Prostate gland (tissue), 2 donors: ENCODE measurements at regions not wholly inside any gene's neighbourhood (a gene's known extent, or its start where the extent isn't known, plus 50 kb on each side); places are given as distances from the start of the nearest gene placed in this dataset.
"Not testable (repeated sequence)": the region's sequence is repeated elsewhere in the genome, so short reads cannot be mapped to it uniquely, and the experiment has no call there.

Source experiments
- DNase-seq: peaks from one replicate; pipeline ENCODE4 v3.0.0-alpha.2; 2019; ENCODE audit warnings: low spot score
- H3K27ac ChIP-seq, 2 donors: fragments of 200-600 bp; sonication (generic); 2 replicates each; pipeline ENCODE4 v1.5.1; 2017 to 2019
- H3K27me3 ChIP-seq: fragments of 200-600 bp; sonication (generic); replicated peaks from 2 replicates; pipeline ENCODE4 v1.5.1; 2019; ENCODE audit not compliant: insufficient read depth
- H3K36me3 ChIP-seq, 2 donors: fragments of 200-600 bp; sonication (generic); 1 replicate in 1 of 2; 2 replicates in 1 of 2; pipeline versions ENCODE4 v1.5.1 to v1.8.1; 2017 to 2019
- H3K4me1 ChIP-seq: fragments of 200-600 bp; sonication (generic); replicated peaks from 2 replicates; pipeline ENCODE4 v1.5.1; 2019
- H3K4me3 ChIP-seq, 2 donors: fragments of 200-600 bp; sonication (generic); 2 replicates each; pipeline ENCODE4 v1.5.1; 2017 to 2019
- H3K9me3 ChIP-seq: fragments of 200-600 bp; sonication (generic); 2 replicates; pipeline ENCODE4 v1.5.1; 2017
- POLR2A ChIP-seq: fragments of 450-650 bp; IDR thresholded peaks from one replicate; pipeline ENCODE4 v1.6.1; 2016; ENCODE audit warnings: antibody characterized with exemption, mild to moderate bottlenecking
- POLR2AphosphoS5 ChIP-seq: sonication (generic); formaldehyde crosslinking; IDR thresholded peaks from one replicate; pipeline ENCODE4 v1.6.1; 2017; ENCODE audit warnings: antibody characterized with exemption
- WGBS: methylation state at CpG from one replicate; pipeline ENCODE4 v1.1.5; 2018; 5-methylcytosine and 5-hydroxymethylcytosine counted together
- intact Hi-C: fragments of 100-400 bp; cut with DNase I; formaldehyde crosslinking; loops from one replicate; pipeline ENCODE4 v1.14.2; 2022
- TF ChIP-seq, protein P1 (sequence below), 4 experiments: fragments of 200-600 bp in 2 of 4; fragments of 450-650 bp in 2 of 4; sonication (generic) in 2 of 4; IDR thresholded peaks; 1 replicate in 3 of 4; 2 replicates in 1 of 4; pipeline ENCODE4 v1.5.1; 2016 to 2019; ENCODE audit warnings: antibody characterized with exemption in 4 of 4, mild to moderate bottlenecking in 2 of 4, moderate library complexity in 2 of 4

DNA sequence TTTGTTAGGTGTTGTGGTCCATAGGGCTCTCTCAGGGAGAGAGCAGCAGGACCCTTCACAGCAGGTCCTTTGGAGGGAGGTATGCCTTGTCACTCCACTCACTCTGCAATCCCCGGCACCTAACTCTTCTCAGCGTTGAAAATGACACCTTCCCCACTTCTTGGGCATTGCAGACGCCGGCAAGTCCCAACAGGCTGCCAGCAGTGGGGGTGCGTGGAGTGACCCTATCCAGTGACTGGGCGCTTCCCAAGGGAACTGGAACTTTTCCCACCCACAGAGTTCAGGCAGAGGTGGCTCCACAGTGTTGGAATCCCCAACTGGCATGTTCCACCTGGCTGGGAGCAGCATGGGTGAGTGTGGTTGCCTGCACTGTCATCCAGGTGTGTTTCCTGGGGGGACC lies 705.1 kb upstream of the FRG1 start:
- Histone ChIP-seq H3K36me3 (no peaks in the 10 kb centered on the region), H3K4me3 (no peak overlapping the region), H3K27ac (no peak overlapping the region), H3K9me3 (no peaks in the 10 kb centered on the region), H3K27me3 (no peaks in the 10 kb centered on the region), H3K4me1 (no peaks in the 10 kb centered on the region)
- DNase-seq = no peak
- TF ChIP-seq, protein P1, sequence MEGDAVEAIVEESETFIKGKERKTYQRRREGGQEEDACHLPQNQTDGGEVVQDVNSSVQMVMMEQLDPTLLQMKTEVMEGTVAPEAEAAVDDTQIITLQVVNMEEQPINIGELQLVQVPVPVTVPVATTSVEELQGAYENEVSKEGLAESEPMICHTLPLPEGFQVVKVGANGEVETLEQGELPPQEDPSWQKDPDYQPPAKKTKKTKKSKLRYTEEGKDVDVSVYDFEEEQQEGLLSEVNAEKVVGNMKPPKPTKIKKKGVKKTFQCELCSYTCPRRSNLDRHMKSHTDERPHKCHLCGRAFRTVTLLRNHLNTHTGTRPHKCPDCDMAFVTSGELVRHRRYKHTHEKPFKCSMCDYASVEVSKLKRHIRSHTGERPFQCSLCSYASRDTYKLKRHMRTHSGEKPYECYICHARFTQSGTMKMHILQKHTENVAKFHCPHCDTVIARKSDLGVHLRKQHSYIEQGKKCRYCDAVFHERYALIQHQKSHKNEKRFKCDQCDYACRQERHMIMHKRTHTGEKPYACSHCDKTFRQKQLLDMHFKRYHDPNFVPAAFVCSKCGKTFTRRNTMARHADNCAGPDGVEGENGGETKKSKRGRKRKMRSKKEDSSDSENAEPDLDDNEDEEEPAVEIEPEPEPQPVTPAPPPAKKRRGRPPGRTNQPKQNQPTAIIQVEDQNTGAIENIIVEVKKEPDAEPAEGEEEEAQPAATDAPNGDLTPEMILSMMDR (IDR thresholded peaks at IDR 0.05) = no peak
- TF ChIP-seq POLR2AphosphoS5 (no peak), POLR2A (no peak)
- 72% methylated on average over 6 of the region's 6 CpGs for WGBS
- intact Hi-C loops = no loop called here

DNA sequence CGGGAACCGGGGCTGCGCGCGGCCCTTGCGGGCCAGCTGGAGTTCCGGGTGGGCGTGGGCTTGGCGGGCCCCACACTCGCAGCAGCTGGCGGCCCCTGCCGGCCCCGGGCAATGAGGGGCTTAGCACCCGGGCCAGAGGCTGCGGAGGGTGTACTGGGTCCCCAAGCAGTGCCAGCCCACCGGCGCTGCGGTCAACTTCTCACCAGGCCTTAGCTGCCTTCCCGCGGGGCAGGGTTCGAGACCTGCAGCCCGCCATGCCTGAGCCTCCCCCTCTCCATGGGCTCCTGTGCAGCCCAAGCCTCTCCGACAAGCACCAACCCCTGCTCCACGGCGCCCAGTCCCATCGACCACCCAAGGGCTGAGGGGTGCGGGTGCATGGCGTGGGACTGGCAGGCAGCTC lies 704.4 kb upstream of the FRG1 start:
- H3K27me3 ChIP-seq, H3K9me3 ChIP-seq, H3K36me3 ChIP-seq, H3K4me3 ChIP-seq, H3K27ac ChIP-seq, intact Hi-C loops, H3K4me1 ChIP-seq, DNase-seq: not testable (repeated sequence)
- 97% methylated on average over 17 of the region's 28 CpGs for WGBS

DNA sequence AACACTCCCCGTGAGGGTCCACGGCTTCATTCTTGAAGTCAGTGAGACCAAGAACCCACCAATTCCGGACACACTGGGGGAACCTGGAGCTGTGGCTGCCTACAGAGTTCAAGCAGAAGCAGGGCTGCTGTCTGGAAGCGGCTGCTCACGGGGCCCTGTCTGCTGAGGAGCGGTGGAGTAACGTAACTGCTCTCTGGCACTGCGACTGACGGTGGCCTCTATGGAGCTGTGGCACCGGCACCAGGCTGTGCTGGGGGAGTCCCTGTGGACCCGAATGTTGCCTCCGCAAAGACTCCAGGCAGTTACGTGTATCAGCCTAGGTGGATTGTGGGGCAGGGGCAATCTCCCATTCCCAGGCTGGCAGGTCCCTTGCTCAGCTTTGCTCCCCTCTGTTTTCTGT lies 703.3 kb upstream of the FRG1 start:
- WGBS = 96% methylated on average over 13 of the region's 13 CpGs
- TF ChIP-seq POLR2A (no peak), POLR2AphosphoS5 (no peak)
- TF ChIP-seq, protein P1 (IDR thresholded peaks at IDR 0.05) = no peak
- H3K9me3 ChIP-seq = no peaks in the 10 kb centered on the region
- DNase-seq = no peak
- H3K27me3 ChIP-seq = no peaks in the 10 kb centered on the region
- no peak overlapping the region for H3K4me3 ChIP-seq
- H3K36me3 ChIP-seq = no peaks in the 10 kb centered on the region
- intact Hi-C loops = no loop called here
- H3K4me1 ChIP-seq = no peaks in the 10 kb centered on the region
- H3K27ac ChIP-seq = no peak overlapping the region

DNA sequence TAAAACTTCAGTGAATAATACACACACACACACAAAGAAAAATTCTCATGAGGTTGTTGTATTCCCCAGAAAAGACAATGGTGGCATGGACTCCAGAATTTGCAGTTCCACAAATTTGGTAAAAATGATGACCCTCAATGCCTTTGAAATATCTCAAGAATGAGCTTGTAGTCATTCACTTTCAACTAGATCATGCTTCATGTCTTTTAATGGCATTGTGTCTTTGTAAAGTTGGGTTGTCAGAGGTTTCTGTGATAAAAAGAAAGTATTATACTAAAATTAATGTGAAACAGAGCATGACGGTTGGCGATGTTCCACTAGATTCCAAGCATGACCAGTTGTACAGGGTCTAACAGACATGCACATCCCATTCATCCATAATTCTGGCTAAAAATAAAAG lies 685.0 kb upstream of the FRG1 start:
- DNase-seq = no peak
- Histone ChIP-seq H3K36me3 (no peaks in the 10 kb centered on the region), H3K4me1 (no peaks in the 10 kb centered on the region), H3K4me3 (no peak overlapping the region), H3K27ac (no peak overlapping the region), H3K9me3 (no peaks in the 10 kb centered on the region), H3K27me3 (no peaks in the 10 kb centered on the region)
- intact Hi-C loops = no loop called here
- 90% methylated on average over 2 of the region's 2 CpGs for WGBS
- no peak for TF ChIP-seq POLR2A
- no peak for TF ChIP-seq POLR2AphosphoS5

DNA sequence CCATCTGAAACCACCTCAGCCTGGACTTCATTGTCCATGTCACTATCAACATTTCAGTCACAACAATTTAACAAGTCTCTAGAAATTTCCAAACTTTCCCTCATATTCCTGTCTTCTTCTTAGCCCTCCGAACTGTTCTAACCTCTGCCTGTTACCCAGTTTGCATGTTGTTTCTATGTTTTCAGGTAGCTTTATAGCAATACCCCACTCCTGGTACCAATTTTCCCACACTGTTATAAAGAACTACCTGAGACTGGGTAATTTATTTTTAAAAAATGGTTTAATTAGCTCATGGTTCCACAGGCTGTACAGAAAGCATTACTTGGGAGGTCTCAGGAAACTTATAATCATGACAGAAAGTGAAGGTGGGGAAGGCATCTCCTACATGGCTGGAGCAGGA lies 679.2 kb upstream of the FRG1 start:
- 87% methylated on average over 1 of the region's 1 CpG for WGBS
- no peaks in the 10 kb centered on the region for H3K9me3 ChIP-seq
- H3K36me3 ChIP-seq = no peaks in the 10 kb centered on the region
- intact Hi-C loops = no loop called here
- DNase-seq = no peak
- no peaks in the 10 kb centered on the region for H3K27me3 ChIP-seq
- no peaks in the 10 kb centered on the region for H3K4me1 ChIP-seq
- H3K27ac ChIP-seq = no peak overlapping the region
- no peak overlapping the region for H3K4me3 ChIP-seq
- TF ChIP-seq, protein P1 (IDR thresholded peaks at IDR 0.05) = no peak
- TF ChIP-seq POLR2A = no peak
- TF ChIP-seq POLR2AphosphoS5 = no peak

DNA sequence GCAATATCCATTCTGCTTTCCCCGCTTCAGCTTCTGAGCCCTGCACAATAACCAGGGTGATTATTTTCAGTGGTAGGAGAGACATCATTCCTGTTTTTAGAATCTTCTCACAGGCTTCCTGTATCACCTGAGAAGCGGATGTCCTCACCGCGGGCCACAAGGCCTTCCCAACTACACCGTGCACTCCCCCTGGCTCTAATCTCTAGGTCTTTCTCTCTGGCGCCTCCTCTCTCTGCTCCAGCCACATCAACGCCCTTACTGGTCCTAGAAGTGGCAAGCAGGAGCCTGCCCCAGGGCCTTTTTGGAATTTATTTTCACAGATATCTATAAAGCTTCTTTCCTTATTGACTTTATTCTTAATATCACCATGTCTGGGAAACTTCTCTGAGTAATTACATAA lies 675.2 kb upstream of the FRG1 start:
- no peak for DNase-seq
- Histone ChIP-seq H3K9me3 (no peaks in the 10 kb centered on the region), H3K36me3 (no peaks in the 10 kb centered on the region), H3K4me1 (no peaks in the 10 kb centered on the region), H3K27ac (no peak overlapping the region), H3K27me3 (no peaks in the 10 kb centered on the region), H3K4me3 (no peak overlapping the region)
- intact Hi-C loops = no loop called here
- 85% methylated on average over 7 of the region's 7 CpGs for whole genome bisulfite sequencing
- no peak for TF ChIP-seq POLR2AphosphoS5
- TF ChIP-seq, protein P1 (IDR thresholded peaks at IDR 0.05) = no peak
- TF ChIP-seq POLR2A = no peak
